Calu3 (cell line): ENCODE measurements at regions not wholly inside any gene's neighbourhood (a gene's known extent, or its start where the extent isn't known, plus 50 kb on each side); places are given as distances from the start of the nearest gene placed in this dataset.

Experiments used
- BruUV-seq: library from RNA; stranded (reverse); fragments of 400-500 nt; replicated peaks from 2 replicates; lab custom pipeline; 2021; lab: Mats Ljungman, UMichigan
- CTCF ChIA-PET: fragments of 300-600 bp; sonication (Branson Sonifier 250); formaldehyde crosslinking; loops from one replicate; lab custom pipeline; 2022; ENCODE audit warnings: antibody characterized with exemption; lab: Charles Lee
- DNase-seq: peaks from one replicate; pipeline ENCODE4 v3.0.0; 2022
- H3K27ac Mint-ChIP-seq: one replicate; pipeline ENCODE4 v1.8.0; 2022; ENCODE audit warnings: mixed read lengths; ENCODE audit not compliant: unreplicated experiment
- H3K27me3 Mint-ChIP-seq: one replicate; pipeline ENCODE4 v1.8.0; 2022; ENCODE audit warnings: mixed read lengths; ENCODE audit not compliant: unreplicated experiment
- H3K36me3 Mint-ChIP-seq: one replicate; pipeline ENCODE4 v1.8.0; 2022; ENCODE audit warnings: mild to moderate bottlenecking, moderate library complexity, mixed read lengths; ENCODE audit not compliant: insufficient read depth, unreplicated experiment
- H3K4me1 Mint-ChIP-seq: one replicate; pipeline ENCODE4 v1.8.0; 2022; ENCODE audit warnings: mild to moderate bottlenecking, low read depth, mixed read lengths; ENCODE audit not compliant: unreplicated experiment
- H3K4me3 Mint-ChIP-seq: one replicate; pipeline ENCODE4 v1.8.0; 2022; ENCODE audit warnings: mild to moderate bottlenecking, low read depth, moderate library complexity, mixed read lengths; ENCODE audit not compliant: unreplicated experiment
- H3K9me3 Mint-ChIP-seq: one replicate; pipeline ENCODE4 v1.8.0; 2022; ENCODE audit warnings: low read depth, mixed read lengths; ENCODE audit not compliant: unreplicated experiment
- CTCF ChIP-seq: fragments of 200-600 bp; IDR thresholded peaks from one replicate; pipeline ENCODE4 v1.8.0; 2022; ENCODE audit warnings: antibody characterized with exemption; ENCODE audit not compliant: unreplicated experiment
- intact Hi-C: fragments of 100-400 bp; cut with micrococcal nuclease; formaldehyde crosslinking; loops from one replicate; pipeline ENCODE4 v1.10.0; 2022; ENCODE audit not compliant: unreplicated experiment

DNA sequence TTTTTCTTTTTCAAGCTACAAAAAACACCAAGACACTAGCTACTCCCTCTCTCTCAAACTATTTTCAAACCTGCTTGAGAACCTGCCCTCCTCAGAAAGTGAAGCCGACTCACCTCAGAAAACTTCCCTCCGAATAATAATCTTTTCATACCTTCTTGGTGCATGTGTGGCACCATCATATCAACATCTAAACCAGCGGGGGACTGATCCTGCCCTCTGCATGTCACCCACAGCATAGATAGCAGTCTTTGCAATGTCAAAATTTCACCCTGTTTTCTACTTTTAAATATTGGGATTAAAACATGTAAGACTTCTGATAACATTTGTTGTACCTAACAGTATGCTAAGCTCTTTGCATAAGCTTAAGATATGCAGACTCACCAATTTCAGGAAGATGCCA is 1260.3 kb downstream of the PLA2G4A start:
- no peak for TF ChIP-seq CTCF
- BruUV-seq, result no TSS peak
- CTCF ChIA-PET, result no interaction called here
- Mint-ChIP-seq H3K9me3 (peaks cover 10% of the 10 kb centered on the region), H3K4me3 (no peak overlapping the region), H3K36me3 (no peaks in the 10 kb centered on the region), H3K4me1 (no peaks in the 10 kb centered on the region), H3K27ac (no peak overlapping the region), H3K27me3 (no peaks in the 10 kb centered on the region)
- no peak for DNase-seq
- intact Hi-C loops, result no loop called here

DNA sequence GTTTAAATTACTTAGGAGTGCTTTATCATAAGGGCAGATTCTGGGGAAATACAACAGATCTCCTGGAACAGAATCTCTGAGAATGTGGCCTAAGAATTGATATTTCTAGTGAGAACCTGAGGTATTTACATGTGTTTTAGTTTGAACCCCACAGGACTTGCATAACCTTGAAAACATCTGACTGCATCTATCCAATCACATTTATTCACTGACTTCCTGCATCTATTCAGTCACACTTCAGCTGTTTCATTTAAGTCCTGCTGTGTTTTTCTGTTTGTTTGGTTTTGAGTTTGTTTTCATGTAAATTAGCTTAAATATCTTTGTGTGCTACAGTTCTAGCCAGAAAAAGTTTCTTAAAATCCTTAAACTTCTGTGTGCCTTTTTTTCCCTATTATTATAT is 1260.7 kb downstream of the PLA2G4A start:
- intact Hi-C loops, result no loop called here
- no peak for DNase-seq
- TF ChIP-seq CTCF, result no peak
- no peaks in the 10 kb centered on the region for H3K4me1 Mint-ChIP-seq
- no peak overlapping the region for H3K27ac Mint-ChIP-seq
- peaks cover 10% of the 10 kb centered on the region for H3K9me3 Mint-ChIP-seq
- no TSS peak for BruUV-seq
- no peaks in the 10 kb centered on the region for H3K36me3 Mint-ChIP-seq
- CTCF ChIA-PET, result interaction anchor here (1.4 kb wide), 1 partner anchor 15 kb away, joined by 3 read pairs; no protein-coding TSS in a partner anchor
- no peak overlapping the region for H3K4me3 Mint-ChIP-seq
- H3K27me3 Mint-ChIP-seq, result no peaks in the 10 kb centered on the region

DNA sequence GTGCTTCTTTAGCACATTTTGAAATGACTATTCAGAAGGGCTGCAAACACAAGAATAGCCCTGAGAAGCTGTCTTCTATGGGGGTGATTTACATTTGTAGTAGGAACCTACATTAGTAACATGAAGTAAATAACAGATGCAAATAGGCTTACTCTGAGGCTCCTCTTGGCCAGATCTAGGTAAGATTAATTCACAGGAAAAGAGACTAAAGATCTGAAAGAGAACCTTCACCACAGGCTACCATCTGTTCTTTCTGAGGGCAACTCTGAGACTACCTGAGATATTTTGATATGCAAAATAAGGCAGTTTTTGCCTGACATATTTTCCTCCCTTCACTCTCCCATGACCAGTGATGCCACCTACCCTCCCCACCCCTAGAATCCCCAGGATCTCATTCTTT is 1267.8 kb downstream of the PLA2G4A start:
- no peak for DNase-seq
- BruUV-seq, result no TSS peak
- no peak for TF ChIP-seq CTCF
- intact Hi-C loops, result no loop called here
- Mint-ChIP-seq H3K4me1 (no peaks in the 10 kb centered on the region), H3K36me3 (no peaks in the 10 kb centered on the region), H3K4me3 (no peak overlapping the region), H3K9me3 (peaks cover 3% of the 10 kb centered on the region), H3K27me3 (no peaks in the 10 kb centered on the region), H3K27ac (no peak overlapping the region)
- CTCF ChIA-PET, result no interaction called here

- Mint-ChIP-seq H3K36me3 (no peaks in the 10 kb centered on the region), H3K27ac (no peak overlapping the region), H3K9me3 (no peaks in the 10 kb centered on the region), H3K4me1 (no peaks in the 10 kb centered on the region), H3K4me3 (no peak overlapping the region), H3K27me3 (no peaks in the 10 kb centered on the region)
- BruUV-seq, result no TSS peak
- DNase-seq, result no peak
- no peak for TF ChIP-seq CTCF
- intact Hi-C loops, result no loop called here
- CTCF ChIA-PET, result interaction anchor here (1.0 kb wide), 1 partner anchor 9 kb away, joined by 3 read pairs; no protein-coding TSS in a partner anchor
Measured at GRCh38 chr1:188117436-188117835, 1288.7 kb downstream of the PLA2G4A start.
